Spleen (tissue), 7 donors: ENCODE measurements at regions not wholly inside any gene's neighbourhood (a gene's known extent, or its start where the extent isn't known, plus 50 kb on each side); places are given as distances from the start of the nearest gene placed in this dataset.

Experiments used
- CTCF ChIP-seq, 11 experiments: fragments of 200-600 bp in 7 of 11; fragments of 450-650 bp in 4 of 11; sonication (generic) in 4 of 11; IDR thresholded peaks in 8 of 11; conservative IDR thresholded peaks in 3 of 11; 1 replicate in 7 of 11; 2 replicates in 4 of 11; pipeline versions ENCODE4 v1.4.0 to v1.8.0; 2016 to 2021; ENCODE audit warnings: antibody characterized with exemption in 11 of 11, inconsistent platforms in 4 of 11, mild to moderate bottlenecking in 1 of 11
- POLR2A ChIP-seq, 3 donors: fragments of 450-650 bp; IDR thresholded peaks; one replicate each; pipeline ENCODE4 v1.5.1; 2017; ENCODE audit warnings: antibody characterized with exemption in 3 of 3, mild to moderate bottlenecking in 1 of 3
- donor health status: DM: no; HTN: no; CAD: no; lungs with moderate emphysema.
- donor health status: DM: no; HTN: no; CAD: no.
- donor health status: DM: no; HTN: no; CAD: no.

DNA sequence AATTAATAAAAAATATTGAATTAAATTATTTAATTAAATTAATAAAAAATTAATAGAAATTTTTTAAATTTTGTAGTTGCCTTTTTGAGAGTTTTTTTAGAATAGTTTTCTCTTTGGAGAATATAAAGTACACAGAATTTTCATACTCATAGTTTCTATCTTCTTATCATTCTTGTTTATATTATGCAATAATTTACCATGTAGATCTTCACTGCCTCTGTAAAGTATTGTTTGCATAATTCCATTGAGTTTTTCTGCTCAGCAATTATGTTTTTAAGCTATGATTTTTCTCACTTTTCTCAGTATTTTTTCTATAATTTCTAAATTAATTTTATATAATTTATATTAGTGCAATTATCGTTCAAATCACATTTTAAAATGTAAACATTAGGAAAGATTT is 50.6 kb upstream of the OXA1L start:
- TF ChIP-seq CTCF (IDR thresholded peaks at IDR 0.05 in 8 of 11, conservative IDR thresholded peaks at IDR 0.05 in 3 of 11) (no peak), POLR2A (IDR thresholded peaks at IDR 0.05) (no peak)
